Ascending aorta (tissue), 2 donors: ENCODE measurements at regions not wholly inside any gene's neighbourhood (a gene's known extent, or its start where the extent isn't known, plus 50 kb on each side); places are given as distances from the start of the nearest gene placed in this dataset.

Source experiments
- DNase-seq, 2 donors: peaks; one replicate each; pipeline ENCODE4 v3.0.0-alpha.2; 2019; ENCODE audit warnings: low spot score in 2 of 2
- H3K27ac ChIP-seq, 2 donors: fragments of 200-600 bp; sonication (generic); one replicate each; pipeline ENCODE4 v1.5.1; 2016 to 2017; ENCODE audit warnings: mild to moderate bottlenecking in 1 of 2
- H3K27me3 ChIP-seq: fragments of 200-600 bp; sonication (generic); one replicate; pipeline ENCODE4 v1.5.1; 2017
- H3K36me3 ChIP-seq, 2 donors: fragments of 200-600 bp; sonication (generic); one replicate each; pipeline ENCODE4 v1.5.1; 2016
- H3K4me1 ChIP-seq, 2 donors: fragments of 200-600 bp; sonication (generic); one replicate each; pipeline ENCODE4 v1.5.1; 2016 to 2017; ENCODE audit warnings: mild to moderate bottlenecking in 1 of 2
- H3K4me3 ChIP-seq, 2 donors: fragments of 200-600 bp; sonication (generic); one replicate each; pipeline ENCODE4 v1.5.1; 2016 to 2017; ENCODE audit warnings: mild to moderate bottlenecking in 1 of 2
- H3K9me3 ChIP-seq, 2 donors: fragments of 200-600 bp; sonication (generic); one replicate each; pipeline ENCODE4 v1.5.1; 2016
- intact Hi-C: fragments of 100-400 bp; cut with DNase I; formaldehyde crosslinking; loops from one replicate; pipeline ENCODE4 v1.15.1; 2023
- TF ChIP-seq, protein P1 (sequence below), 3 experiments: fragments of 200-600 bp in 2 of 3; fragments of 450-650 bp in 1 of 3; sonication (generic) in 2 of 3; IDR thresholded peaks; one replicate each; pipeline ENCODE4 v1.5.1; 2016 to 2019; ENCODE audit warnings: antibody characterized with exemption in 3 of 3, mild to moderate bottlenecking in 1 of 3, moderate library complexity in 1 of 3

DNA sequence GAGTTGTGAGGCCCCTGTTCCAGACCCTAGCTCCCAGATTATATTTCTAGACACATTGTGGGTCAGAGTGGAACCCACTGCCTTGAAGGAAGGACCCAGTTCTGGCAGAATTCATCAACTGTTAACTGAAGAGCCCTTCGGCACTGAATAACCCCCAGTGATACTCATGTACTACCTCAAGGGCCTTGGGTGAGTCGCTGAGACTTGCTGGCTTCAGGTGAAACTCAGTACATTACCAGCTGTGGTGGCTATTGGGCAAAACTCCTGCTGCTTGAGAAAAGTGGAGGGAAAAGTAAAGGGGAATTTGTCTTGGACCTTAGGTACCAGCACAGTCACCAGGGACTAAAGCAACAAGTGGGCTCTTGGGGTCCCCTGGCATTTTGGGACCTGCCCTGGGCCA lies 394.9 kb upstream of the EPHA3 start:
- Histone ChIP-seq H3K4me3 (no peak overlapping the region), H3K4me1 (no peaks in the 10 kb centered on the region), H3K27ac (no peak overlapping the region), H3K9me3 (no peaks in the 10 kb centered on the region), H3K36me3 (no peaks in the 10 kb centered on the region), H3K27me3 (no peaks in the 10 kb centered on the region)
- no peak for DNase-seq
- intact Hi-C loops: no loop called here
- TF ChIP-seq, protein P1, sequence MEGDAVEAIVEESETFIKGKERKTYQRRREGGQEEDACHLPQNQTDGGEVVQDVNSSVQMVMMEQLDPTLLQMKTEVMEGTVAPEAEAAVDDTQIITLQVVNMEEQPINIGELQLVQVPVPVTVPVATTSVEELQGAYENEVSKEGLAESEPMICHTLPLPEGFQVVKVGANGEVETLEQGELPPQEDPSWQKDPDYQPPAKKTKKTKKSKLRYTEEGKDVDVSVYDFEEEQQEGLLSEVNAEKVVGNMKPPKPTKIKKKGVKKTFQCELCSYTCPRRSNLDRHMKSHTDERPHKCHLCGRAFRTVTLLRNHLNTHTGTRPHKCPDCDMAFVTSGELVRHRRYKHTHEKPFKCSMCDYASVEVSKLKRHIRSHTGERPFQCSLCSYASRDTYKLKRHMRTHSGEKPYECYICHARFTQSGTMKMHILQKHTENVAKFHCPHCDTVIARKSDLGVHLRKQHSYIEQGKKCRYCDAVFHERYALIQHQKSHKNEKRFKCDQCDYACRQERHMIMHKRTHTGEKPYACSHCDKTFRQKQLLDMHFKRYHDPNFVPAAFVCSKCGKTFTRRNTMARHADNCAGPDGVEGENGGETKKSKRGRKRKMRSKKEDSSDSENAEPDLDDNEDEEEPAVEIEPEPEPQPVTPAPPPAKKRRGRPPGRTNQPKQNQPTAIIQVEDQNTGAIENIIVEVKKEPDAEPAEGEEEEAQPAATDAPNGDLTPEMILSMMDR (IDR thresholded peaks at IDR 0.05): no peak

DNA sequence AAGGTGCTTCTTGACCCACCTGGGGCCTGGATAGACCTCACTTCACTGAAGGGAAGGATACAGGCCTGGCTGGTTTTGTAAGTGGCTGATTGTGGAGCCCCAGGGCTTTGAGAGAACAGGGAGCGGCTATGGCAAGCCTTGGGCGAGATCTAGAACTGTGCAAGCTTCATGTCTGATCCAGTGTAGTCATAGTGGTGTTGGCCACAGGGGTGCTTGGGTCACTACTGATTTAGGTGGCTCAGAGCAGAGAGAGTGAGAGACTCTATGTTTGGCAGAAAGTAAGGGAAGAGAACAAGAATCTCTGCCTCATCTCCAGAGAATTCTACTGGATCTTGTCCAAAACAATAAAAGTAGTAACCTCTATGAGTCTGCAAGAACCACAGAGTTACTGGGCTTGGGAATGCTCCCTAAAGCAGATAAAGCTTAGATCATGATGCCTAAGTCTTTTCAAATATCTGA lies 394.2 kb upstream of the EPHA3 start:
- intact Hi-C loops: no loop called here
- Histone ChIP-seq H3K36me3 (no peaks in the 10 kb centered on the region), H3K4me3 (no peak overlapping the region), H3K27me3 (no peaks in the 10 kb centered on the region), H3K27ac (no peak overlapping the region), H3K4me1 (no peaks in the 10 kb centered on the region), H3K9me3 (no peaks in the 10 kb centered on the region)
- DNase-seq: no peak
- TF ChIP-seq, protein P1 (IDR thresholded peaks at IDR 0.05): no peak

DNA sequence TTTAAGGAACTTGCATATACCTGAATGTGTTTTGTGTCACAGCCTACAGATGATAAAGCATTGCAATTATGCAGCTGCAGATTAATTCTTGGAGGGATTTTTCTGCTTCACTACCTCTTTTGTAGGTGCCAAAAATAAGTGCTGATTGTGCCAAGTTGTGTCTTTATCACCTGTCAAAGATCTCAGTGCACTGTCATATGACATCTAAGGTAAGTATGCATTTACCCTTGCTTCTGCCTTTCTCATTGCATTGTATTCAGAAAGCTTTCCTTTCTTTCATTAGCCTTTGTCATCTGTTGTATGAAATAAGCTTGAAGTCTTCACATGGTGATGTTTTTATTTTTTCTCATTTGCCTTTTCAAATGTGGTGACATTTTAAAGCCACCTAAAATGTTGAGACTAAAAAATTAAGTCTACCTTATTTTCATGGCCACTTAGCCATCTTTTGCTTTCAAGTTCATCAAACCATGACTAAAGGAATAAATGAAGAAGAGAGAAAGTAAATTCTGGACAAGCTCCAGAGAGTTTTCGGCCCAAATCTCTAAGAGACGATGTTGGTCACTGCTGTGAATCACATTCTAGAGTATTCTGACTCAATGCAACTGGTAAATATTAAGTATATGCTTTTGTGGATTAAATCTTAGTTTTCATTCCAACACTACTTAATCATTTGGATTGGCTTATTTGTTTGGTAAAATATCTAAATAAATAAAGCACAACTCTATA lies 381.8 kb upstream of the EPHA3 start:
- intact Hi-C loops: no loop called here

DNA sequence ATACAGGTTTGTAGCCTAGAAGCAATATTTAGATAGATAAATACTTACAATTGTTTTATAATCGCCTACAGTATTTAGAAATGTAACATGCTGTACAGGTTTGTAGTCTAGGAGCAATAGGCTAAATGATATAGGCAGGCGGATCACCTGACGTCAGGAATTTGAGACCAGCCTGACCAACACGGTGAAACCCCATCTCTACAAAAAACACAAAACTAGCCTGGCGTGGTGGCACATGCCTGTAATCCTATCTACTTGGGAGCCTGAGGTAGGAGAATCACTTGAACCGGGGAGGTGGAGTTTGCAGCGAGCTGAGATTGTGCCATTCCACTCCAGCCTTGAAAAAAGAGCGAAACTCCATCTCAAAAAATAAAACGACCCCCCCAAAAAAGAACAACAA lies 375.2 kb upstream of the EPHA3 start:
- Histone ChIP-seq H3K27me3 (no peaks in the 10 kb centered on the region), H3K27ac (no peak overlapping the region), H3K4me3 (no peak overlapping the region), H3K9me3 (no peaks in the 10 kb centered on the region), H3K36me3 (no peaks in the 10 kb centered on the region), H3K4me1 (no peaks in the 10 kb centered on the region)
- DNase-seq: no peak
- intact Hi-C loops: no loop called here
- TF ChIP-seq, protein P1 (IDR thresholded peaks at IDR 0.05): no peak

More for the DNA sequence above, 381.8 kb upstream of the EPHA3 start:
- H3K4me1 ChIP-seq: no peaks in the 10 kb centered on the region
- H3K4me3 ChIP-seq: no peak overlapping the region
- no peak for DNase-seq
- TF ChIP-seq, protein P1 (IDR thresholded peaks at IDR 0.05): no peak
- no peaks in the 10 kb centered on the region for H3K9me3 ChIP-seq
- H3K36me3 ChIP-seq: no peaks in the 10 kb centered on the region
- H3K27me3 ChIP-seq: no peaks in the 10 kb centered on the region
- no peak overlapping the region for H3K27ac ChIP-seq

DNA sequence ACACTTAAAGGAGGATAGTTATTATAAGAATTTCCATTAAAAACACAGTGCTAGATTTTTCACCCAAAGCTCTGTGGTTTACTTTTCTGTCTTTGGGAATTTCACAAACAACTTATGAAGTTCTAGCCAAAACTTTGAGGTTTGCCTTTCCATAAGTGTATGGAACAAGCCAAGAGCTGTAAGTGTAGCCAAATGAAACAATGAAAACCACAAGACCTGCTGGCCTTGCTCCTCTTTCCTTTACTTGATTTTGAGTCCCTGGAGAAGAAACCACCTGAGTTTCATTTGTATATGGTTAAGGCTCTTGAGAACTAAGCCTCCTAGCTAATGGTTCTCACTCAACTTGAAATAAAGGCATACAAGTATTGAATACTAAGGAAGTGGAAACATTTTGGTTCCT lies 365.3 kb upstream of the EPHA3 start:
- TF ChIP-seq, protein P1 (IDR thresholded peaks at IDR 0.05): no peak

More for the DNA sequence above, 365.3 kb upstream of the EPHA3 start:
- no peak for DNase-seq
- intact Hi-C loops: no loop called here
- Histone ChIP-seq H3K27ac (no peak overlapping the region), H3K4me3 (no peak overlapping the region), H3K36me3 (no peaks in the 10 kb centered on the region), H3K4me1 (no peaks in the 10 kb centered on the region), H3K9me3 (no peaks in the 10 kb centered on the region), H3K27me3 (no peaks in the 10 kb centered on the region)
